MCF 10A (cell line): ENCODE measurements at regions not wholly inside any gene's neighbourhood (a gene's known extent, or its start where the extent isn't known, plus 50 kb on each side); places are given as distances from the start of the nearest gene placed in this dataset.
"Not testable (repeated sequence)": the region's sequence is repeated elsewhere in the genome, so short reads cannot be mapped to it uniquely, and the experiment has no call there.

Source experiments
- BruUV-seq: library from RNA; stranded (reverse); fragments of 400-500 nt; replicated peaks from 2 replicates; lab custom pipeline; 2021; lab: Mats Ljungman, UMichigan
- CTCF ChIA-PET: fragments of 300-600 bp; sonication (Branson Sonifier 250); formaldehyde crosslinking; extraction: SDS; loops from one replicate; lab custom pipeline; 2021; ENCODE audit warnings: antibody characterized with exemption, inconsistent platforms; lab: Yijun Ruan, JAX
- POLR2A ChIA-PET: fragments of 300-600, 350-650 bp; sonication (Branson Sonifier 250); formaldehyde crosslinking; extraction: SDS; loops from one replicate; lab custom pipeline; 2020; ENCODE audit warnings: antibody characterized with exemption, inconsistent platforms; lab: Yijun Ruan, JAX
- DNase-seq: peaks from one replicate; pipeline ENCODE4 v3.0.0-alpha.2; 2018; ENCODE audit not compliant: unreplicated experiment
- H3K27ac Mint-ChIP-seq: one replicate; pipeline ENCODE4 v1.8.0; 2022; ENCODE audit warnings: mild to moderate bottlenecking, low read depth, mixed read lengths; ENCODE audit not compliant: unreplicated experiment
- H3K27me3 Mint-ChIP-seq: one replicate; pipeline ENCODE4 v1.8.0; 2022; ENCODE audit warnings: mixed read lengths; ENCODE audit not compliant: insufficient read depth, unreplicated experiment
- H3K36me3 Mint-ChIP-seq: one replicate; pipeline ENCODE4 v1.8.0; 2022; ENCODE audit warnings: mild to moderate bottlenecking, moderate library complexity, mixed read lengths; ENCODE audit not compliant: insufficient read depth, unreplicated experiment
- H3K4me1 Mint-ChIP-seq: one replicate; pipeline ENCODE4 v1.8.0; 2022; ENCODE audit warnings: mixed read lengths; ENCODE audit not compliant: insufficient read depth, unreplicated experiment
- H3K4me3 Mint-ChIP-seq: one replicate; pipeline ENCODE4 v1.8.0; 2022; ENCODE audit warnings: mild to moderate bottlenecking, moderate library complexity, mixed read lengths; ENCODE audit not compliant: unreplicated experiment
- H3K9me3 Mint-ChIP-seq: one replicate; pipeline ENCODE4 v1.8.0; 2022; ENCODE audit warnings: mixed read lengths; ENCODE audit not compliant: unreplicated experiment
- CTCF ChIP-seq: fragments of 200-600 bp; IDR thresholded peaks from one replicate; pipeline ENCODE4 v1.8.0; 2022; ENCODE audit warnings: antibody characterized with exemption, mild to moderate bottlenecking; ENCODE audit not compliant: unreplicated experiment
- intact Hi-C: fragments of 100-400 bp; cut with micrococcal nuclease; formaldehyde crosslinking; loops from 2 replicates; pipeline ENCODE4 v1.14.1; 2022

- intact Hi-C loops = no loop called here
- no peaks in the 10 kb centered on the region for H3K36me3 Mint-ChIP-seq
- TF ChIP-seq CTCF = no peak
- ChIA-PET CTCF (interaction anchor here (0.5 kb wide), 1 partner anchor 780 kb away, joined by 3 read pairs; no protein-coding TSS in a partner anchor), POLR2A (no interaction called here)
- peaks cover 8% of the 10 kb centered on the region for H3K9me3 Mint-ChIP-seq
- no peaks in the 10 kb centered on the region for H3K4me1 Mint-ChIP-seq
- no peak overlapping the region for H3K27ac Mint-ChIP-seq
- no peak overlapping the region for H3K4me3 Mint-ChIP-seq
- no peaks in the 10 kb centered on the region for H3K27me3 Mint-ChIP-seq
- DNase-seq = no peak
- no TSS peak for BruUV-seq
These were observed 62.1 kb upstream of the THSD7B start for GRCh38 chr2:136703214-136703613.

DNA sequence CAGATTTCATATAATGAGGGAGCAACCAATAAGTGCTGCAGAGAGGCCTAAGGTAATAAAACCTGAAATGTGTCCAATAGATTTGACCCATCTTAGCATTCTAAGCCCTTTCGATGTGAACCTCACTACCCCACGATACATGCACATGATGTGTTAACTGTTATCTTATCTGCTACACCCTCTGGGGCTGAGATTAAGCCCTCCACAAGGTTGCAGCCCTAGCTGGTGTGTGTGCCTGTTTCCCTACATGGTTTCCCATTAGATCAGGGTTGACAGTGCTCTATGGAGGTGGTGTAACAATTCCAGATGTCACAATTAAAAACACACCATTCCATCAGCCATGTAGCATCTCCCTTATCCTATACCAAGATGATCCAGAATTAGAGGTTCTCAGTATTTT, 68.9 kb upstream of the THSD7B start:
- Mint-ChIP-seq H3K36me3 (no peaks in the 10 kb centered on the region), H3K4me1 (no peaks in the 10 kb centered on the region), H3K9me3 (peaks cover 12% of the 10 kb centered on the region), H3K27ac (no peak overlapping the region), H3K4me3 (no peak overlapping the region), H3K27me3 (no peaks in the 10 kb centered on the region)
- DNase-seq = no peak
- no TSS peak for BruUV-seq
- no peak for TF ChIP-seq CTCF
- intact Hi-C loops = no loop called here
- CTCF ChIA-PET = interaction anchor here (0.8 kb wide), 1 partner anchor 41 kb away, joined by 3 read pairs; no protein-coding TSS in a partner anchor
- POLR2A ChIA-PET = no interaction called here

GRCh38 chr2:136693966-136694365, 71.4 kb upstream of the THSD7B start:
- H3K27me3 Mint-ChIP-seq = no peaks in the 10 kb centered on the region
- no peaks in the 10 kb centered on the region for H3K36me3 Mint-ChIP-seq
- no TSS peak for BruUV-seq
- ChIA-PET POLR2A (no interaction called here), CTCF (no interaction called here)
- H3K9me3 Mint-ChIP-seq = peaks cover 27% of the 10 kb centered on the region
- no peak overlapping the region for H3K27ac Mint-ChIP-seq
- intact Hi-C loops = no loop called here
- TF ChIP-seq CTCF = no peak
- H3K4me3 Mint-ChIP-seq = no peak overlapping the region
- H3K4me1 Mint-ChIP-seq = no peaks in the 10 kb centered on the region
- no peak for DNase-seq

DNA sequence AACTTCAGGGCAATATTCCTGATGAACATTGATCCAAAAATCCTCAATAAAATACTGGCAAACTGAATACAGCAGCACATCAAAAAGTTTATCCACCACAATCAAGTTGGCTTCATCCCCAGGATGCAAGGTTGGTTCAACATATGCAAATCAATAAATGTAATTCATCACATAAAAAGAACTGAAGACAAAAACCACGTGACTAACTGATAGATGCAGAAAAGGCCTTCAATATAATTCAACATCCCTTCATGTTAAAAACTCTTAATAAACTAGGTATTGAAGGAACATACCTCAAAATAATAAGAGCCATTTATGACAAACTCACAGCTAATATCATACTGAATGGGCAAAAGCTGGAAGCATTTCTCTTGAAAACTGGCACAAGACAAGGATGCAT, 85.3 kb upstream of the THSD7B start:
- POLR2A ChIA-PET, H3K27me3 Mint-ChIP-seq, H3K4me3 Mint-ChIP-seq, H3K4me1 Mint-ChIP-seq, intact Hi-C loops, DNase-seq, BruUV-seq, H3K36me3 Mint-ChIP-seq, H3K27ac Mint-ChIP-seq: not testable (repeated sequence)
- CTCF ChIA-PET = interaction anchor here (0.6 kb wide), 1 partner anchor 1129 kb away, joined by 3 read pairs; no protein-coding TSS in a partner anchor
- H3K9me3 Mint-ChIP-seq = peaks cover 12% of the 10 kb centered on the region

- BruUV-seq = no TSS peak
- TF ChIP-seq CTCF = no peak
- H3K36me3 Mint-ChIP-seq = no peaks in the 10 kb centered on the region
- CTCF ChIA-PET = no interaction called here
- DNase-seq = no peak
- POLR2A ChIA-PET = interaction anchor here (0.5 kb wide), 1 partner anchor 28 kb away, joined by 3 read pairs; no protein-coding TSS in a partner anchor
- H3K4me1 Mint-ChIP-seq = no peaks in the 10 kb centered on the region
- H3K27ac Mint-ChIP-seq = no peak overlapping the region
- H3K9me3 Mint-ChIP-seq = peaks cover 22% of the 10 kb centered on the region
- intact Hi-C loops = no loop called here
- no peak overlapping the region for H3K4me3 Mint-ChIP-seq
- no peaks in the 10 kb centered on the region for H3K27me3 Mint-ChIP-seq
These were observed 99.6 kb upstream of the THSD7B start for GRCh38 chr2:136665736-136666135.
